Astrocyte of the spinal cord (primary cell): ENCODE measurements at regions not wholly inside any gene's neighbourhood (a gene's known extent, or its start where the extent isn't known, plus 50 kb on each side); places are given as distances from the start of the nearest gene placed in this dataset.
"Not testable (repeated sequence)": the region's sequence is repeated elsewhere in the genome, so short reads cannot be mapped to it uniquely, and the experiment has no call there.

Experiments used
- DNase-seq: peaks from one replicate; pipeline ENCODE4 v3.0.0; 2011; ENCODE audit warnings: low read depth, low spot score
- H3K4me3 ChIP-seq: 2 replicates; pipeline ENCODE4 v1.5.1; 2011; ENCODE audit warnings: low read depth, mild to moderate bottlenecking, low read length, moderate library complexity
- in situ Hi-C: cut with HindIII; loops from 2 replicates; pipeline ENCODE4 v1.10.0; 2017; ENCODE audit warnings: low sequenced_read_pairs
- TF ChIP-seq, protein P1 (sequence below): IDR thresholded peaks from 2 replicates; pipeline ENCODE4 v1.5.1; 2012; ENCODE audit warnings: low read depth, mild to moderate bottlenecking, low read length, inconsistent platforms

DNA sequence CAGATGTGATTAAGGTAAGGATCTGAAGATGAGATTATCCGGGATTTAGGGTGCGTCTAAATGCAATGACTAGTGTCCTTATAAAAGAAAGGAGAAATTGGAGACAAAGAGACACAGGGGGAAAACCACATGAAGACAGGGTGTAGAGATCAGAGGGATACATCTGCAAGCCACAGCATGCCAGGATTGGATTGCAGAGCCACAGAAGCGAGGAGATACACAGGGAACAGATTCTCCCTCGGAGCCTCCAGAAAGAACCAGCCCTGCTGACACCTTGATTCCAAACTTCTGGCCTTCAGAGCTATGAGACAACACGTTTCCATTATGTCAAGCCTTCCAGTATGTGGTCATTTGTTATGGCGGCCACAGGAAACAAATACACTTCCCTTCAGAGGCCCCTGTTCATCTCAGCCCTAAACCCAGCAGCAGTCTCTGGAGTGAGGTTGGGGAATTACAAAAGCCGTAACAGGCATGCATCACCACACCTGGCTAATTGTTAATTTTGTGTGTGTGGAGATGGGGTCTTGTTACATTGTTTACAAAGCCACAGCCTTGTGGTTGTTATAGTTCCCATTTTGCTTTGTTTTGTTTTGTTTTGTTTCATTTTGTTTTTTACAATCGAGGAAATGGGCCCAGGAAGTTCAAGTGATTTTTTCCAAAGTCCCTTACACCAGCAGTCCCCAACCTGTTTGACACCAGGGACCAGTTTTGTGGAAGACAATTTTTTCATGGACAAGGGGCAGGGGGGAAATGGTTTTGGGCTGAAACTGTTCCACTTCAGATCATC lies 51.6 kb upstream of the LYRM9 start:
- in situ Hi-C loops = no loop called here

GRCh38 chr17:27945333-27945616 lies 52.1 kb upstream of the LYRM9 start:
- no peak overlapping the region for H3K4me3 ChIP-seq
- in situ Hi-C loops = no loop called here
- no peak for DNase-seq
- TF ChIP-seq, protein P1, sequence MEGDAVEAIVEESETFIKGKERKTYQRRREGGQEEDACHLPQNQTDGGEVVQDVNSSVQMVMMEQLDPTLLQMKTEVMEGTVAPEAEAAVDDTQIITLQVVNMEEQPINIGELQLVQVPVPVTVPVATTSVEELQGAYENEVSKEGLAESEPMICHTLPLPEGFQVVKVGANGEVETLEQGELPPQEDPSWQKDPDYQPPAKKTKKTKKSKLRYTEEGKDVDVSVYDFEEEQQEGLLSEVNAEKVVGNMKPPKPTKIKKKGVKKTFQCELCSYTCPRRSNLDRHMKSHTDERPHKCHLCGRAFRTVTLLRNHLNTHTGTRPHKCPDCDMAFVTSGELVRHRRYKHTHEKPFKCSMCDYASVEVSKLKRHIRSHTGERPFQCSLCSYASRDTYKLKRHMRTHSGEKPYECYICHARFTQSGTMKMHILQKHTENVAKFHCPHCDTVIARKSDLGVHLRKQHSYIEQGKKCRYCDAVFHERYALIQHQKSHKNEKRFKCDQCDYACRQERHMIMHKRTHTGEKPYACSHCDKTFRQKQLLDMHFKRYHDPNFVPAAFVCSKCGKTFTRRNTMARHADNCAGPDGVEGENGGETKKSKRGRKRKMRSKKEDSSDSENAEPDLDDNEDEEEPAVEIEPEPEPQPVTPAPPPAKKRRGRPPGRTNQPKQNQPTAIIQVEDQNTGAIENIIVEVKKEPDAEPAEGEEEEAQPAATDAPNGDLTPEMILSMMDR = no peak

More for the DNA sequence above, 51.6 kb upstream of the LYRM9 start:
- no peak overlapping the region for H3K4me3 ChIP-seq
- TF ChIP-seq, protein P1 = no peak
- DNase-seq = no peak

GRCh38 chr17:27945953-27946352 lies 52.8 kb upstream of the LYRM9 start:
- DNase-seq = no peak
- TF ChIP-seq, protein P1 = no peak
- no peak overlapping the region for H3K4me3 ChIP-seq
- in situ Hi-C loops = no loop called here

GRCh38 chr17:27946513-27946912 lies 53.3 kb upstream of the LYRM9 start:
- no peak for DNase-seq
- no peak overlapping the region for H3K4me3 ChIP-seq
- in situ Hi-C loops = no loop called here
- TF ChIP-seq, protein P1 = no peak

GRCh38 chr17:27947005-27947406 lies 53.8 kb upstream of the LYRM9 start:
- in situ Hi-C loops = no loop called here

GRCh38 chr17:27949304-27949703 lies 56.1 kb upstream of the LYRM9 start:
- TF ChIP-seq, protein P1 = no peak
- in situ Hi-C loops = no loop called here
- DNase-seq = no peak
- H3K4me3 ChIP-seq = no peak overlapping the region

More at GRCh38 chr17:27947005-27947406, 53.8 kb upstream of the LYRM9 start:
- no peak overlapping the region for H3K4me3 ChIP-seq
- TF ChIP-seq, protein P1 = no peak
- no peak for DNase-seq

DNA sequence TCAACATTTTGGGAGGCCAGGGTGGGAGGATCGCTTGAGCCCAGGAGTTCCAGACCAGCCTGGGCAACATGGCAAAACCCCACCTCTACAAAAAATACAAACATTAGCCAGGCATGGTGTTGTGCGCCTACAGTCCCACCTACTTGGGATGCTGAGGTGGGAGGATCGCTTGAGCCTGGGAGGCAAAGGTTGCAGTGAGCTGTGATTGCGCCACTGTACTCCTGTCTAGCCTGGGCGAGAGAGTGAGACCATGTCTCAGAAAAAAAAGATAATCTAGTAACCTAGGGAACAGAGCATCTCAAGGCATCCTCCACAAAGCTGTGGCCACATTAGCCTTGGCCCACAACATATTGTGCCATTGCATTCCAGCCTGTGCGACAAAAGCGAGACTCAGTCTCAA lies 57.1 kb upstream of the LYRM9 start:
- H3K4me3 ChIP-seq, DNase-seq, in situ Hi-C loops: not testable (repeated sequence)
